GM12874 (cell line): ENCODE measurements at regions not wholly inside any gene's neighbourhood (a gene's known extent, or its start where the extent isn't known, plus 50 kb on each side); places are given as distances from the start of the nearest gene placed in this dataset.

Experiments used
- CTCF ChIP-seq: IDR thresholded peaks from 2 replicates; pipeline ENCODE4 v1.5.1; 2011; ENCODE audit warnings: low read depth, mild to moderate bottlenecking, control low read depth, low read length, moderate library complexity; ENCODE audit not compliant: insufficient read depth

DNA sequence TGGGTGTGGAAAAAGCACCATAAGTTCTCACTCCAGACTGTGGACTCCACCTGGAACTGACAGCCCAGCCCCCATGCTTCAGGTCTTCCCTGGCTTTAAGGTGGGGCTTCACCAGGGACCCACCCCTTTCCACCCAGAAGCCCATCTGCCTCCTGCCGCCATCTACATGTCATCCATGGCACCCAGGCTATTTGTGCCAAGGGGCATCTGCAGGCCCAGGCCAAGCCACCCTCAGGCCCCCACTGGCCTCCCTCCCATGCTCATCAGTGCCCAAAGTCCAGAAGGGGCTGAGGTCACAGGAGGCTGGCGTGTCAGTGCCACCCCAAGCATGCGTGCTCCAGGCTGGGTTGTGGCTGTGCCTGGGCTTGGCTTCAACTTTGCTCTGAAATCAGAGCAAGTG lies 212.2 kb upstream of the DIO3 start:
- no peak for TF ChIP-seq CTCF

- no peak for TF ChIP-seq CTCF
Observed at GRCh38 chr14:101350021-101350420, 211.3 kb upstream of the DIO3 start.

GRCh38 chr14:101350691-101351090 lies 210.6 kb upstream of the DIO3 start:
- no peak for TF ChIP-seq CTCF

DNA sequence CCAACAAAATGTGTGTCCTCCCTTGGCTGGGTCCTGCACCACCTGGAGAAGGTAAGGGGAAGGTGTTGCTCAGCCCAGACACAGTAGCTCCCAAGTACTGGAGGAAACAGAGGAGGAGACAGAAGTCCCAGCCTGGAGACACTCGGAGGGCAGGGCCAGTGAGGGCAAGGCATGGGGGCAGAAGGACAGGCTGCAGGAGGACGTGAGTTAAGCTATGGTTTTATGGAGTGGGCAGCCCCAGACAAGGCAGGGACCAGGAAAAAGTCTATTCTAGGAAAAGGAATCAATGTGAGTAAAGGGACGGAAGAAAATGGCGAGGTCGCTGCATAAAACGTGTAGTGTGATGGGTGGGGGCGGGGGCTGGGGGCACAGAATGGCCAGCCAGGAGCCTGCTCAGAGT lies 210.1 kb upstream of the DIO3 start:
- no peak for TF ChIP-seq CTCF

GRCh38 chr14:101351769-101352168 lies 209.5 kb upstream of the DIO3 start:
- TF ChIP-seq CTCF = no peak

DNA sequence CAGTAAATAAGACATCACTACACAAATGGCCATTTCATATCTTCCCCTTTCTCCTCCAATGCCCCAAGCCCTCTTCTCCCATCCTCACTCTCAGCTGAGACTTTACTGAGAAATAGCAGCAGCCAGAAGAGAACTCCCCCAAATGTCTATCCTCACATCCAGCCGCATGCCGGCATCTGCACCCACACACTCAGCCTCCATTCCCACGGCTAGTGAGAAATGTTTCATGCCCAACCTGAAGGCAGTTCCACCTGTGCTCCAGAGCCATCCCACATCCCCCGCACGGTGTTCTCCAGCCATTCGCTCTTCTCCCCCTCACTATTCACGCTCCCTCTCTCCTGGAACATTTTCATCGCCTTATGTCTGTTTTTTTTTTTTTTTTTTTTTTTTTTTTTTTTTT lies 208.7 kb upstream of the DIO3 start:
- TF ChIP-seq CTCF = no peak

DNA sequence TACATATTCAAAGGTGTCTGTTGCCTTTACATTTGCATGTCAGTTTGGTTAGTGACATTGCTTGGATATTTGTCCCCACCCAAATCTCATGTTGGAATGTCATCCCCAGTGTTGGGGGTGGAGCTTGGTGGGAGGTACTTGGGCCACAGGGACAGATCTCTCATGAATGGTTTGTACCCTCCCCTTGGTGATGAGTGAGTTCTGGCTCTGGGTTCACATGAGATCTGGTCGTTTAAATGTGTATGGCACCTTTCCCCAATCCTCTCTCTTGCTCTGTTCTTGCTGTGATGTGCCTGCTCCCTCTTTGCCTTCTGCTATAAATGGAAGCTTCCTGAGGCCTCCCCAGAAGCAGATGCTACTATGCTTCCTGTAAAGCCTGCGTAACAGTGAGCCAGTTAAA lies 207.9 kb upstream of the DIO3 start:
- no peak for TF ChIP-seq CTCF

DNA sequence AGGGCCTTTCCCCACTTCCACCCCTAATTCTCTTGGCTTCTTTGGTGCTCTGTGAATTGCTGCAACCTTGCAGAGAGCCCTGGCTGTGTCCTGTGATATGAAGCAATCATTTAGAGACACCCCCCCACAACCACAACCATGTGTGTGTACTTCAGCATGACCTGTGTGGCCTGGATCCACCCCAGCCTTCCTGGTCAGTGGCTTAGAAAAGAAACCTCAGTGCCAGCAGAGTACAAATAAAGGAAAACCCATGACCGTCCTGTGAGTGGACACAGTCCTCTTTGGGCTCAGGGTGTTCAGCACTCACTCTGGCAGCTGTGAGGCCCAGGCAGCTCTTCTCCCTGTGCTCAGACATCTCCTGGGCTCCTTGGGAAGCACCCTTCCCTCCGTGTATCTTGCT lies 206.6 kb upstream of the DIO3 start:
- no peak for TF ChIP-seq CTCF
